ENCODE measurements at regions not wholly inside any gene's neighbourhood (a gene's known extent, or its start where the extent isn't known, plus 50 kb on each side); places are given as distances from the start of the nearest gene placed in this dataset.

- dilution Hi-C loops (cut with MboI; ENCODE audit: extremely low pct_ligation_motif_present, low sequenced_read_pairs) = no loop called here
- DNase-seq (ENCODE audit: low read depth, low spot score) = no peak
These were observed 279.4 kb upstream of the WWC1 start for GRCh38 chr5:168012006-168012405.

More at GRCh38 chr5:168012006-168012405, 279.4 kb upstream of the WWC1 start:
- no peak for FAIRE-seq
- Histone ChIP-seq H3K27me3 (ENCODE audit: control insufficient read depth in 2 of 2, insufficient read depth in 2 of 2, low read length in 2 of 2) (no peaks in the 10 kb centered on the region), H3K4me2 (ENCODE audit: insufficient read depth, low read length) (no peak overlapping the region), H3K9me1 (replicated peaks; ENCODE audit: control insufficient read depth, extremely low read depth, insufficient read depth, low read length) (no peaks in the 10 kb centered on the region), H4K20me1 (replicated peaks; ENCODE audit: control insufficient read depth, extremely low read depth, insufficient read depth, low read length) (no peaks in the 10 kb centered on the region), H3K9me3 (replicated peaks; ENCODE audit: control insufficient read depth, insufficient read depth, low read length) (peaks cover 5% of the 10 kb centered on the region), H2AFZ (ENCODE audit: low read depth, low read length) (no peak overlapping the region), H3K9ac (replicated peaks; ENCODE audit: extremely low read depth, insufficient read depth, low read length) (no peak overlapping the region), H3K4me1 (ENCODE audit: control insufficient read depth, extremely low read depth, insufficient read depth, low read length) (no peaks in the 10 kb centered on the region), H3K36me3 (ENCODE audit: control insufficient read depth in 2 of 2, extremely low read depth in 1 of 2, insufficient read depth in 2 of 2, low read length in 2 of 2) (no peaks in the 10 kb centered on the region), H3K79me2 (ENCODE audit: control insufficient read depth, insufficient read depth, low read length) (no peaks in the 10 kb centered on the region), H3K27ac (ENCODE audit: insufficient read depth, low read depth, low read length) (no peak overlapping the region), H3K4me3 (replicated peaks in 1 of 3; ENCODE audit: insufficient read depth in 1 of 3, low read depth in 1 of 3, low read length in 3 of 3) (no peak overlapping the region)
- CTCF ChIA-PET = no interaction called here
- BruUV-seq (replicated peaks) = no TSS peak
- intact Hi-C loops (cut with micrococcal nuclease) = no loop called here
- TF ChIP-seq POLR2AphosphoS5 (IDR thresholded peaks at IDR 0.05; ENCODE audit: insufficient read depth, low read depth, low read length) (no peak), MYC (IDR thresholded peaks at IDR 0.05; ENCODE audit: low read depth, low read length) (no peak), GATA2 (IDR thresholded peaks at IDR 0.05; ENCODE audit: insufficient read depth, insufficient read length, low read depth, low read length) (no peak), EZH2 (IDR thresholded peaks at IDR 0.05; ENCODE audit: borderline replicate concordance, low read depth, low read length, severe bottlenecking) (no peak), CTCF (IDR thresholded peaks at IDR 0.05; ENCODE audit: extremely low read depth in 1 of 2, insufficient read depth in 1 of 2, low read depth in 1 of 2, low read length in 2 of 2) (no peak), JUN (IDR thresholded peaks at IDR 0.05; ENCODE audit: borderline replicate concordance, insufficient read depth, insufficient read length, low read depth) (no peak), MAX (IDR thresholded peaks at IDR 0.05; ENCODE audit: insufficient read depth, insufficient read length) (no peak), FOS (IDR thresholded peaks at IDR 0.05; ENCODE audit: borderline replicate concordance, insufficient read depth, low read length) (no peak), POLR2A (IDR thresholded peaks at IDR 0.05; ENCODE audit: low read depth, low read length) (no peak)
- POLR2A ChIA-PET = no interaction called here

Measured in endothelial cell of umbilical vein (primary cell).